ENCODE measurements at regions not wholly inside any gene's neighbourhood (a gene's known extent, or its start where the extent isn't known, plus 50 kb on each side); places are given as distances from the start of the nearest gene placed in this dataset.

DNA sequence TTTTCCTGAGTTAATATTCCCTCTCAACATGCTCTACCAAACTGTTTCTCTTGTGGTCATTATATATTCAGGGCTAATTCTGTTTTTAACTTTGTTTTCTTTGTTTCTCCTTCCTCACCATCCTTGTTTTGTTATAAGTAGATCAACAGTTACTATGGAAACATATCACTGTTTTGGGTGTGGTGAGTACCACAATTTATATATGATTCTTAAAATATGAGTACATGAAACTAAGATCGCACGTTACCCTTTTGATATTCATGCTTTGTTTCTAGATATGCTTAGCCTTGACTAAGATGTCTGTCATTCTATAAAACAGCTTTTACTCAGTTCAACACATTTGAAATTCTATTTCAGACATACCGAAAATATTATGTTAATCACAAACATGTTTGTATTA is 232.3 kb upstream of the ITGA4 start:
- TF ChIP-seq CTCF (optimal IDR thresholded peaks at IDR 0.05 in 1 of 3, IDR thresholded peaks at IDR 0.05 in 1 of 3, conservative IDR thresholded peaks at IDR 0.05 in 1 of 3; ENCODE audit: extremely low read depth in 1 of 3, insufficient read depth in 2 of 3, low read length in 3 of 3) (no peak), EZH2 (IDR thresholded peaks at IDR 0.05; ENCODE audit: low read length) (no peak)
